Sigmoid colon (tissue), 6 donors: ENCODE measurements at regions not wholly inside any gene's neighbourhood (a gene's known extent, or its start where the extent isn't known, plus 50 kb on each side); places are given as distances from the start of the nearest gene placed in this dataset.
"Not testable (repeated sequence)": the region's sequence is repeated elsewhere in the genome, so short reads cannot be mapped to it uniquely, and the experiment has no call there.

Experiments
- DNase-seq: peaks from one replicate; pipeline ENCODE4 v3.0.0-alpha.2; 2019
- H3K27ac ChIP-seq, 4 donors: fragments of 200-600 bp; sonication (generic); one replicate each; pipeline ENCODE4 v1.5.1; 2016 to 2019; ENCODE audit warnings: mild to moderate bottlenecking in 1 of 4
- H3K27me3 ChIP-seq, 3 donors: fragments of 200-600 bp; sonication (generic); one replicate each; pipeline ENCODE4 v1.5.1; 2019; ENCODE audit warnings: mild to moderate bottlenecking in 1 of 3
- H3K36me3 ChIP-seq, 4 donors: fragments of 200-600 bp; sonication (generic); one replicate each; pipeline ENCODE4 v1.5.1; 2016 to 2019
- H3K4me1 ChIP-seq, 4 donors: fragments of 200-600 bp; sonication (generic); one replicate each; pipeline ENCODE4 v1.5.1; 2017 to 2019
- H3K4me3 ChIP-seq, 4 donors: fragments of 200-600 bp; sonication (generic); one replicate each; pipeline ENCODE4 v1.5.1; 2017 to 2019; ENCODE audit warnings: mild to moderate bottlenecking in 2 of 4, moderate library complexity in 1 of 4
- H3K9me3 ChIP-seq, 4 donors: fragments of 200-600 bp in 3 of 4; sonication (generic) in 3 of 4; one replicate each; pipeline versions ENCODE4 v1.5.1 to v1.6.1; 2013 to 2019
- CTCF ChIP-seq, 4 experiments: fragments of 450-650 bp in 3 of 4; fragments of 200-600 bp in 1 of 4; IDR thresholded peaks; one replicate each; pipeline ENCODE4 v1.5.1; 2016 to 2019; ENCODE audit warnings: antibody characterized with exemption in 4 of 4, mild to moderate bottlenecking in 3 of 4, moderate library complexity in 2 of 4
- EP300 ChIP-seq, 4 donors: sonication (generic); formaldehyde crosslinking; IDR thresholded peaks; one replicate each; pipeline ENCODE4 v1.6.1; 2017; ENCODE audit warnings: antibody characterized with exemption in 4 of 4
- POLR2A ChIP-seq, 2 donors: fragments of 450-650 bp; IDR thresholded peaks; one replicate each; pipeline ENCODE4 v1.6.1; 2016; ENCODE audit warnings: antibody characterized with exemption in 2 of 2, mild to moderate bottlenecking in 2 of 2, moderate library complexity in 2 of 2
- POLR2AphosphoS5 ChIP-seq, 4 donors: sonication (generic); formaldehyde crosslinking; IDR thresholded peaks; one replicate each; pipeline ENCODE4 v1.6.1; 2017; ENCODE audit warnings: antibody characterized with exemption in 4 of 4
- WGBS, 2 donors: extraction: QIAGEN DNeasy Blood & Tissue Kit; methylation state at CpG; one replicate each; pipeline ENCODE4 v1.1.7; 2013; 5-methylcytosine and 5-hydroxymethylcytosine counted together
- intact Hi-C: fragments of 100-400 bp; cut with DNase I; formaldehyde crosslinking; loops from one replicate; pipeline ENCODE4 v1.15.1; 2023
- donor health status: healthy with polysubstance abuse.
- donor health status: healthy.

- Histone ChIP-seq H3K4me1 (peaks cover 0 to 9% (median under 1%) of the 10 kb centered on the region in 4 donors), H3K27ac (no peak overlapping the region), H3K36me3 (no peaks in the 10 kb centered on the region), H3K4me3 (no peak overlapping the region), H3K27me3 (no peaks in the 10 kb centered on the region), H3K9me3 (no peaks in the 10 kb centered on the region)
- no peak for DNase-seq
- intact Hi-C loops = no loop called here
- TF ChIP-seq CTCF (IDR thresholded peaks at IDR 0.05) (peak in 1 of 4 experiments; percentile 38), POLR2A (IDR thresholded peaks at IDR 0.05) (no peak)
- WGBS, 2 donors = 33 to 42% methylated on average over 6 of the region's 6 CpGs
These were observed 140.7 kb upstream of the CALCR start for GRCh38 chr7:93715234-93715633.

- H3K27ac ChIP-seq = no peak overlapping the region
- TF ChIP-seq EP300 (IDR thresholded peaks at IDR 0.05) (no peak), POLR2AphosphoS5 (IDR thresholded peaks at IDR 0.05) (no peak)
- WGBS, 2 donors = 68% methylated on average over 5 of the region's 5 CpGs
- no peaks in the 10 kb centered on the region for H3K27me3 ChIP-seq
- no peaks in the 10 kb centered on the region for H3K4me1 ChIP-seq
- no peak overlapping the region for H3K4me3 ChIP-seq
- no peaks in the 10 kb centered on the region for H3K9me3 ChIP-seq
- H3K36me3 ChIP-seq = no peaks in the 10 kb centered on the region
- intact Hi-C loops = no loop called here
- no peak for DNase-seq
These were observed 137.4 kb upstream of the CALCR start for GRCh38 chr7:93711926-93712325.

DNA sequence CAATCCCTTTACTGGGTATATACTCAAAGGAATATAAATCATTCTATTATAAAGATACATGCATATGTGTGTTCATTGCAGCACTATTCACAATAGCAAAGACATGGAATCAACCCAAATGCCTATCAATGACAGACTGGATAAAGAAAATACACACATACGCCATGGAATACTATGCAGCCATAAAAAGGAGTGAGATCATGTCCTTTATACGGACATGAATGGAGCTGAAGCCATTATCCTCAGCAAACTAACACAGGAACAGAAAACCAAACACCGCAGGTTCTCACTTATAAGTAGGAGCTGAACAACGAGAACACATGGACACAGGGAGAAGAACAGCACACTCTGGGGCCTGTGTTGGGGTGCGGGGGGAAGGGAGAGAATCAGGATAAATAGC, 133.7 kb upstream of the CALCR start:
- H3K4me3 ChIP-seq = not testable (repeated sequence)

DNA sequence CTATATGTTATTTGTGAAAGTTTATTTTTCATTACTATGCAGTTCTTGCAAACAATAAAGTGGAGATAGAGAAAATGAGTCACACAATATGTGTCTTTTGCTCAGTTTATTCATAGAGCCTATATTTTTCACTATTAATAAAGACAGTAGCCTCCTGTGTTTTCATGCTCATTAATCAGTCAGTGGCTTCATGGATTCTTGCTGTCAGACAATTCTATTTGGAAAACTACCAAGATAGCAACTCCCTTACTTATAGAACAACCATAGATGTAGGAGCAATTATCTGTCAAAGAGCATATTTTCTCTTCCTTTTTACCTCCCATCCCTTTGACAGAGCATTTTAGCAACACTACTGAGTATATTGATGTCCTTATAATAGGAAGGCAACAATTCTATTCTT, 132.7 kb upstream of the CALCR start:
- no peak for TF ChIP-seq EP300 (IDR thresholded peaks at IDR 0.05)
- TF ChIP-seq POLR2A (IDR thresholded peaks at IDR 0.05) = no peak
- TF ChIP-seq POLR2AphosphoS5 (IDR thresholded peaks at IDR 0.05) = no peak
- no peak for TF ChIP-seq CTCF (IDR thresholded peaks at IDR 0.05)
- Histone ChIP-seq H3K27ac (no peak overlapping the region), H3K9me3 (no peaks in the 10 kb centered on the region), H3K27me3 (no peaks in the 10 kb centered on the region), H3K36me3 (no peaks in the 10 kb centered on the region), H3K4me3 (no peak overlapping the region), H3K4me1 (no peaks in the 10 kb centered on the region)
- DNase-seq = no peak
- intact Hi-C loops = no loop called here

More for the DNA sequence above, 133.7 kb upstream of the CALCR start:
- H3K27ac ChIP-seq, H3K36me3 ChIP-seq, H3K27me3 ChIP-seq, H3K4me1 ChIP-seq, H3K9me3 ChIP-seq, DNase-seq, intact Hi-C loops: not testable (repeated sequence)
- whole genome bisulfite sequencing, 2 donors = 83 to 86% methylated on average over 5 of the region's 5 CpGs

GRCh38 chr7:93706162-93706561, 131.6 kb upstream of the CALCR start:
- 73 to 90% methylated on average over 4 of the region's 4 CpGs for WGBS, 2 donors
- H3K27ac ChIP-seq, H3K27me3 ChIP-seq, DNase-seq, intact Hi-C loops, H3K36me3 ChIP-seq, H3K4me1 ChIP-seq, H3K9me3 ChIP-seq, H3K4me3 ChIP-seq: not testable (repeated sequence)

DNA sequence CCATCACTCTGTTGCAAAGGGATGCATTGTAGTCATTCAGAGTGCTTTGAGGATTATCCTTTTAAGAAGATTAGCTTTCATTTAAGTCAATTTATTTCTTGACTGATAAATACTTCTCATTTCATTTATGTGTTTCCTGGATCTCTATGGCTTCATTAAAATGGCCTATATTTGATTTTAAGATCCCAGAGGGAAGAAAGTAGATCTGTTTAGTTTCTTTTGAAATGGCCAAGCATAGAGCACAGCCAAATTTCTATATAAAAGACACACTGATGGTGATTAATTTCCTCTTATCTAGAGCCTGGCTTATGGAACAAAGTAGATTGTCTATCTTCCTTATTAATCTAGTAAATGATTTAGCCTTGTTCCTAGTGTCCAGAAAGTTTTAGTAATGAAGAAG, 129.7 kb upstream of the CALCR start:
- Histone ChIP-seq H3K4me1 (no peaks in the 10 kb centered on the region), H3K27ac (no peak overlapping the region), H3K36me3 (no peaks in the 10 kb centered on the region), H3K9me3 (no peaks in the 10 kb centered on the region), H3K27me3 (no peaks in the 10 kb centered on the region), H3K4me3 (no peak overlapping the region)
- no peak for DNase-seq
- TF ChIP-seq POLR2A (IDR thresholded peaks at IDR 0.05) = no peak
- TF ChIP-seq CTCF (IDR thresholded peaks at IDR 0.05) = no peak
- TF ChIP-seq EP300 (IDR thresholded peaks at IDR 0.05) = no peak
- no peak for TF ChIP-seq POLR2AphosphoS5 (IDR thresholded peaks at IDR 0.05)
- intact Hi-C loops = no loop called here
